ENCODE measurements at regions not wholly inside any gene's neighbourhood (a gene's known extent, or its start where the extent isn't known, plus 50 kb on each side); places are given as distances from the start of the nearest gene placed in this dataset.
"Not testable (repeated sequence)": the region's sequence is repeated elsewhere in the genome, so short reads cannot be mapped to it uniquely, and the experiment has no call there.

DNA sequence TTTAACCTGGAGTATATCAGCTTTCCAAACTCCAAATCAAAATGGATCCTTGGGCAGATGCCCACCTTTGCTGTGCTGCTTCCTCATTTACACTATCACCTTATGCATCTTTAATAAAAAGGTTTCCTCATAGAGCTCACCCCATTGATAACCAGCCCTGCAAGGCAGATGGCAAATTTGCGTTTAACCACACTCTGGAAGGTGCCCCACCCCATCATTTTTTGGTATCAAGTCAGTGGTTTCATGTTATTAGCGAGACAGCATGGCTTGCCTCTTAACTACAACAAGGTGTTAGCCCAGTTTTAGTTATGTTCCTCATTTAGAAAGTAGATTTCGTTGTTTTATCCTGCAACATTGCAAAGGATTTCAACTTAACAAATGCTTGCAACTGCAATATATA lies 214.0 kb upstream of the WDFY3 start:
- TF ChIP-seq, protein P1, sequence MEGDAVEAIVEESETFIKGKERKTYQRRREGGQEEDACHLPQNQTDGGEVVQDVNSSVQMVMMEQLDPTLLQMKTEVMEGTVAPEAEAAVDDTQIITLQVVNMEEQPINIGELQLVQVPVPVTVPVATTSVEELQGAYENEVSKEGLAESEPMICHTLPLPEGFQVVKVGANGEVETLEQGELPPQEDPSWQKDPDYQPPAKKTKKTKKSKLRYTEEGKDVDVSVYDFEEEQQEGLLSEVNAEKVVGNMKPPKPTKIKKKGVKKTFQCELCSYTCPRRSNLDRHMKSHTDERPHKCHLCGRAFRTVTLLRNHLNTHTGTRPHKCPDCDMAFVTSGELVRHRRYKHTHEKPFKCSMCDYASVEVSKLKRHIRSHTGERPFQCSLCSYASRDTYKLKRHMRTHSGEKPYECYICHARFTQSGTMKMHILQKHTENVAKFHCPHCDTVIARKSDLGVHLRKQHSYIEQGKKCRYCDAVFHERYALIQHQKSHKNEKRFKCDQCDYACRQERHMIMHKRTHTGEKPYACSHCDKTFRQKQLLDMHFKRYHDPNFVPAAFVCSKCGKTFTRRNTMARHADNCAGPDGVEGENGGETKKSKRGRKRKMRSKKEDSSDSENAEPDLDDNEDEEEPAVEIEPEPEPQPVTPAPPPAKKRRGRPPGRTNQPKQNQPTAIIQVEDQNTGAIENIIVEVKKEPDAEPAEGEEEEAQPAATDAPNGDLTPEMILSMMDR (IDR thresholded peaks at IDR 0.05; ENCODE audit: low read depth, low read length) = no peak
- no peak overlapping the region for H3K4me3 ChIP-seq (ENCODE audit: low read depth, low read length)

DNA sequence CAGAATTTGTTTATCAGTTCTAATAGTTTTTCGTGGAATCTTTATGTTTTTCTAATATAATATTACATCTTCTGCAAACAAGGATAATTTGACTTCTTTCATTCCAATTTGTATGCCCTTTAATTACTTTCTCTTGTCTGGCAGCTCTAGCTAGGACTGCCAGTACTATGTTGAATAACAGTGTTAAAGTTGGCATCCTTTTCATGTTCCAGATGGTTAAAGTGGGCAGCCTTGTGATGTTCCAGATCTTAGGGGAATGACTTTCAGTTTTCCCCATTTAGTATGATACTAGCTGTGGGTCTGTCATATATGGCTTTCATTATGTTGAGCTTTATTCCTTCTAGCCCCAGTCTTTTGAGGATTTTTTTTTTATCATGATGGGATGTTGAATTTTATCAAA lies 220.6 kb upstream of the WDFY3 start:
- TF ChIP-seq, protein P1 (IDR thresholded peaks at IDR 0.05; ENCODE audit: low read depth, low read length) = no peak
- H3K4me3 ChIP-seq (ENCODE audit: low read depth, low read length) = no peak overlapping the region

GRCh38 chr4:85196015-85196414 lies 229.5 kb upstream of the WDFY3 start:
- not testable (repeated sequence) for H3K4me3 ChIP-seq (ENCODE audit: low read depth, low read length)

- H3K4me3 ChIP-seq (ENCODE audit: low read depth, low read length) = no peak overlapping the region
- TF ChIP-seq, protein P1 (IDR thresholded peaks at IDR 0.05; ENCODE audit: low read depth, low read length) = no peak
Measured at GRCh38 chr4:85200106-85200505, 233.6 kb upstream of the WDFY3 start.

DNA sequence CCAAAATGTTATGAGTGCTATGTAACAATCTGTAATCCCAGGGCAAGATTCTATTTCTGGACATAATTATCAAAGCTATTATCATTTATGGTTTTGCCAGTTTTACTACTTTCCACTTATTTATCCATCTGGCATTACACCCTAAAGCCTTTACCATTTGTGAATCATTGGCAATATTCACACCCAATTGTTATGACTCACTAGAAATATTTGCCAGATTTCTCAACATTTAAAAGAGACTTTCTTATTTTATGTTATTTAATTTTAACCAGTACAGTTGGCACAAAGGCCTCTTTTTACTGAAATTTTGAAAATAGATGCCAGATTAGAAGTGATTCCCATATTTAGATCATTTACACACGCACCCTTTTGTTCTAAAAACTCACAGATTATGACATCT lies 242.7 kb upstream of the WDFY3 start:
- H3K4me3 ChIP-seq (ENCODE audit: low read depth, low read length) = no peak overlapping the region
- TF ChIP-seq, protein P1 (IDR thresholded peaks at IDR 0.05; ENCODE audit: low read depth, low read length) = no peak

DNA sequence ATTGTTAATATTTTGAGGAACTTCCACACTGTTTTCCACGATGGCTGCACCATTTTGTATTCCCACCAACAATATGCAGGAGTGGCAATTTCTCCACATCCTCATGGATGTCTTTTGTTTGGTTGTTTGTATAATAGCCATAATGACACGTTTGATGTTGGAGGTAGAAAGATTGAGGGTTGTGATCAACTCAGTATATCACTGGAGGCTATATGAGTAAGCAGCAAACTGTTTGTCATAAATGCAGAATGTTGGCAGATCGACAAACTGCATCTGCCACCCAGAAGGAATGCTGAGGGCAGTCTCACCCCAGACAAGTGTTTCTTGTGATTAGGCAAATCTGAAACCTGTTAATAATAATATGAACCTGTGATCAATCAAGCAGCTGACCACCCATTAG lies 243.9 kb upstream of the WDFY3 start:
- TF ChIP-seq, protein P1 (IDR thresholded peaks at IDR 0.05; ENCODE audit: low read depth, low read length) = no peak

GRCh38 chr4:85216571-85216970 lies 250.1 kb upstream of the WDFY3 start:
- not testable (repeated sequence) for H3K4me3 ChIP-seq (ENCODE audit: low read depth, low read length)

More for the DNA sequence above, 243.9 kb upstream of the WDFY3 start:
- H3K4me3 ChIP-seq (ENCODE audit: low read depth, low read length) = no peak overlapping the region

GRCh38 chr4:85218756-85219155 lies 252.3 kb upstream of the WDFY3 start:
- H3K4me3 ChIP-seq (ENCODE audit: low read depth, low read length) = no peak overlapping the region
- TF ChIP-seq, protein P1 (IDR thresholded peaks at IDR 0.05; ENCODE audit: low read depth, low read length) = no peak

Data from WI38 (cell line).